Right renal cortex interstitium (tissue), 3 donors: ENCODE measurements at regions not wholly inside any gene's neighbourhood (a gene's known extent, or its start where the extent isn't known, plus 50 kb on each side); places are given as distances from the start of the nearest gene placed in this dataset.
"Not testable (repeated sequence)": the region's sequence is repeated elsewhere in the genome, so short reads cannot be mapped to it uniquely, and the experiment has no call there.

Experiments
- DNase-seq, 3 donors: peaks; one replicate each; pipeline ENCODE4 v3.0.0-alpha.2; 2013; ENCODE audit warnings: low read depth in 3 of 3, low spot score in 2 of 3

- no peak for DNase-seq
Measured at GRCh38 chr22:49391436-49391835, 436.2 kb downstream of the BRD1 start.

- no peak for DNase-seq
Measured at GRCh38 chr22:49390954-49391353, 436.7 kb downstream of the BRD1 start.

GRCh38 chr22:49383909-49384308 lies 443.8 kb downstream of the BRD1 start:
- DNase-seq, result not testable (repeated sequence)

GRCh38 chr22:49382451-49382735 lies 445.3 kb downstream of the BRD1 start:
- DNase-seq, result no peak

GRCh38 chr22:49381595-49382450 lies 445.9 kb downstream of the BRD1 start:
- DNase-seq, result no peak

- DNase-seq, result no peak
Measured at GRCh38 chr22:49380828-49381114, 446.9 kb downstream of the BRD1 start.

GRCh38 chr22:49380095-49380827 lies 447.4 kb downstream of the BRD1 start:
- no peak for DNase-seq

GRCh38 chr22:49377306-49377705 lies 450.4 kb downstream of the BRD1 start:
- DNase-seq, result no peak

- DNase-seq, result no peak
Measured at GRCh38 chr22:49373801-49374226, 453.9 kb downstream of the BRD1 start.

- no peak for DNase-seq
Measured at GRCh38 chr22:49373289-49373666, 454.4 kb downstream of the BRD1 start.

GRCh38 chr22:49372530-49373288 lies 455.0 kb downstream of the BRD1 start:
- no peak for DNase-seq

- no peak for DNase-seq
Measured at GRCh38 chr22:49372111-49372529, 455.6 kb downstream of the BRD1 start.

GRCh38 chr22:49371325-49372110 lies 456.2 kb downstream of the BRD1 start:
- no peak for DNase-seq

- no peak for DNase-seq
Measured at GRCh38 chr22:49370627-49371301, 456.9 kb downstream of the BRD1 start.

GRCh38 chr22:49369726-49370626 lies 457.7 kb downstream of the BRD1 start:
- DNase-seq, result no peak

- no peak for DNase-seq
Measured at GRCh38 chr22:49368976-49369725, 458.5 kb downstream of the BRD1 start.

- no peak for DNase-seq
Measured at GRCh38 chr22:49368221-49368975, 459.3 kb downstream of the BRD1 start.
